ENCODE measurements at regions not wholly inside any gene's neighbourhood (a gene's known extent, or its start where the extent isn't known, plus 50 kb on each side); places are given as distances from the start of the nearest gene placed in this dataset.

GRCh38 chr3:103960819-103961218 is 1405.9 kb upstream of the ALCAM start:
- Histone ChIP-seq H3K27ac (ENCODE audit: low read depth in 1 of 2, low read length in 2 of 2) (no peak overlapping the region), H3K9me3 (ENCODE audit: control insufficient read depth in 1 of 2, insufficient read depth in 1 of 2, low read length in 2 of 2) (peaks cover 0 to 5% of the 10 kb centered on the region in 2 experiments), H3K36me3 (ENCODE audit: insufficient read depth, low read length) (no peaks in the 10 kb centered on the region), H3K27me3 (ENCODE audit: control insufficient read depth in 1 of 2, insufficient read depth in 2 of 2, low read length in 2 of 2) (no peaks in the 10 kb centered on the region), H3K4me1 (ENCODE audit: insufficient read depth, low read length) (no peaks in the 10 kb centered on the region), H3K4me3 (ENCODE audit: low read length) (no peak overlapping the region)
- H3K36me3 Mint-ChIP-seq (ENCODE audit: low read depth) = no peaks in the 10 kb centered on the region
- POLR2A ChIA-PET = no interaction called here
- H3K27me3 Mint-ChIP-seq = no peaks in the 10 kb centered on the region
- H3K4me3 Mint-ChIP-seq = no peak overlapping the region
- CTCF ChIA-PET = no interaction called here
- no peak for DNase-seq
- ATAC-seq (ENCODE audit: poor library complexity) = no peak
- intact Hi-C loops (cut with DNase I, micrococcal nuclease) = no loop called here
- TF ChIP-seq CTCF (IDR thresholded peaks at IDR 0.05) = no peak
- no peaks in the 10 kb centered on the region for H3K4me1 Mint-ChIP-seq (ENCODE audit: low read depth)
- H3K9me3 Mint-ChIP-seq = peaks cover 2% of the 10 kb centered on the region
- H3K27ac Mint-ChIP-seq = no peak overlapping the region

GRCh38 chr3:103963599-103963998 is 1403.1 kb upstream of the ALCAM start:
- Mint-ChIP-seq H3K4me3 (no peak overlapping the region), H3K36me3 (ENCODE audit: low read depth) (no peaks in the 10 kb centered on the region), H3K4me1 (ENCODE audit: low read depth) (no peaks in the 10 kb centered on the region), H3K27me3 (no peaks in the 10 kb centered on the region), H3K27ac (no peak overlapping the region), H3K9me3 (no peaks in the 10 kb centered on the region)
- POLR2A ChIA-PET = no interaction called here
- no peak overlapping the region for H3K27ac ChIP-seq (ENCODE audit: low read depth in 1 of 2, low read length in 2 of 2)
- no peak for DNase-seq
- CTCF ChIA-PET = no interaction called here
- intact Hi-C loops (cut with DNase I, micrococcal nuclease) = no loop called here
- H3K9me3 ChIP-seq (ENCODE audit: control insufficient read depth in 1 of 2, insufficient read depth in 1 of 2, low read length in 2 of 2) = peaks cover 0 to 13% of the 10 kb centered on the region in 2 experiments
- no peaks in the 10 kb centered on the region for H3K36me3 ChIP-seq (ENCODE audit: insufficient read depth, low read length)
- no peaks in the 10 kb centered on the region for H3K27me3 ChIP-seq (ENCODE audit: control insufficient read depth in 1 of 2, insufficient read depth in 2 of 2, low read length in 2 of 2)
- H3K4me1 ChIP-seq (ENCODE audit: insufficient read depth, low read length) = no peaks in the 10 kb centered on the region
- H3K4me3 ChIP-seq (ENCODE audit: low read length) = no peak overlapping the region
- TF ChIP-seq CTCF (IDR thresholded peaks at IDR 0.05) = no peak
- no peak for ATAC-seq (ENCODE audit: poor library complexity)

GRCh38 chr3:103965764-103966163 is 1400.9 kb upstream of the ALCAM start:
- CTCF ChIA-PET = no interaction called here
- DNase-seq (peak in 1 of 14 experiments; percentile 3), ATAC-seq (ENCODE audit: poor library complexity) (no peak)
- H3K27ac Mint-ChIP-seq = no peak overlapping the region
- Histone ChIP-seq H3K27ac (ENCODE audit: low read depth in 1 of 2, low read length in 2 of 2) (no peak overlapping the region), H3K4me3 (ENCODE audit: low read length) (no peak overlapping the region), H3K4me1 (ENCODE audit: insufficient read depth, low read length) (no peaks in the 10 kb centered on the region), H3K9me3 (ENCODE audit: control insufficient read depth in 1 of 2, insufficient read depth in 1 of 2, low read length in 2 of 2) (peaks cover 0 to 13% of the 10 kb centered on the region in 2 experiments), H3K36me3 (ENCODE audit: insufficient read depth, low read length) (no peaks in the 10 kb centered on the region), H3K27me3 (ENCODE audit: control insufficient read depth in 1 of 2, insufficient read depth in 2 of 2, low read length in 2 of 2) (no peaks in the 10 kb centered on the region)
- no peaks in the 10 kb centered on the region for H3K9me3 Mint-ChIP-seq
- H3K4me3 Mint-ChIP-seq = no peak overlapping the region
- POLR2A ChIA-PET = no interaction called here
- intact Hi-C loops (cut with DNase I, micrococcal nuclease) = no loop called here
- no peaks in the 10 kb centered on the region for H3K27me3 Mint-ChIP-seq
- no peaks in the 10 kb centered on the region for H3K4me1 Mint-ChIP-seq (ENCODE audit: low read depth)
- no peaks in the 10 kb centered on the region for H3K36me3 Mint-ChIP-seq (ENCODE audit: low read depth)
- no peak for TF ChIP-seq CTCF (IDR thresholded peaks at IDR 0.05)
